GM23338 (cell line): ENCODE measurements at regions not wholly inside any gene's neighbourhood (a gene's known extent, or its start where the extent isn't known, plus 50 kb on each side); places are given as distances from the start of the nearest gene placed in this dataset.

Experiments used
- ATAC-seq: fragments of 200-7000 bp; cut with Tn5 transposase; 3 replicates; pipeline ENCODE4 v1.9.1; 2020
- DNase-seq: peaks from one replicate; pipeline ENCODE4 v3.0.0-alpha.2; 2015; ENCODE audit warnings: low spot score
- H2AFZ ChIP-seq: fragments of 200-600 bp; sonication (generic); 2 replicates; pipeline ENCODE4 v1.8.0; 2016; ENCODE audit warnings: antibody characterized with exemption, mild to moderate bottlenecking, moderate library complexity
- H3F3A ChIP-seq: fragments of 200-600 bp; sonication (generic); replicated peaks from 2 replicates; pipeline ENCODE4 v1.8.0; 2017; ENCODE audit warnings: antibody characterized with exemption, mixed run types, low read depth
- H3K27ac ChIP-seq: fragments of 200-600 bp; sonication (generic); 2 replicates; pipeline ENCODE4 v1.6.1; 2016; ENCODE audit warnings: low read depth
- H3K27me3 ChIP-seq: fragments of 200-600 bp; sonication (generic); 2 replicates; pipeline ENCODE4 v1.8.0; 2016; ENCODE audit warnings: mild to moderate bottlenecking, mixed run types, moderate library complexity; ENCODE audit not compliant: insufficient read depth
- H3K36me3 ChIP-seq: fragments of 200-600 bp; sonication (generic); 2 replicates; pipeline ENCODE4 v1.8.0; 2016; ENCODE audit warnings: mild to moderate bottlenecking; ENCODE audit not compliant: insufficient read depth
- H3K4me1 ChIP-seq: fragments of 200-600 bp; sonication (generic); 2 replicates; pipeline ENCODE4 v1.8.0; 2016; ENCODE audit warnings: mild to moderate bottlenecking, moderate library complexity; ENCODE audit not compliant: insufficient read depth
- H3K4me2 ChIP-seq: fragments of 200-600 bp; sonication (generic); 2 replicates; pipeline ENCODE4 v1.7.1; 2017; ENCODE audit warnings: mixed run types
- H3K4me3 ChIP-seq: fragments of 200-600 bp; sonication (generic); 2 replicates; pipeline ENCODE4 v1.6.1; 2016; ENCODE audit warnings: mixed run types
- H3K79me2 ChIP-seq: fragments of 200-600 bp; sonication (generic); replicated peaks from 2 replicates; pipeline ENCODE4 v1.8.0; 2017; ENCODE audit warnings: mild to moderate bottlenecking; ENCODE audit not compliant: insufficient read depth
- H3K9me2 ChIP-seq: fragments of 200-600 bp; sonication (generic); 2 replicates; pipeline ENCODE4 v1.8.0; 2017; ENCODE audit not compliant: insufficient read depth
- H4K20me1 ChIP-seq: fragments of 200-600 bp; sonication (generic); replicated peaks from 2 replicates; pipeline ENCODE4 v1.8.0; 2017; ENCODE audit warnings: mild to moderate bottlenecking; ENCODE audit not compliant: insufficient read depth
- H3K27ac Mint-ChIP-seq: 2 replicates; pipeline ENCODE4 v1.8.0; 2020; ENCODE audit warnings: inconsistent platforms, mild to moderate bottlenecking, moderate library complexity, mixed read lengths
- H3K27me3 Mint-ChIP-seq: 3 replicates; pipeline ENCODE4 v1.8.0; 2022; ENCODE audit warnings: low read depth, mild to moderate bottlenecking, moderate library complexity, mixed read lengths, inconsistent platforms; ENCODE audit not compliant: insufficient read depth, poor library complexity
- H3K36me3 Mint-ChIP-seq: 3 replicates; pipeline ENCODE4 v1.8.0; 2021; ENCODE audit warnings: low read depth, mild to moderate bottlenecking, inconsistent platforms, moderate library complexity, mixed read lengths
- H3K4me1 Mint-ChIP-seq: 3 replicates; pipeline ENCODE4 v1.8.0; 2020; ENCODE audit warnings: mild to moderate bottlenecking, inconsistent platforms, mixed read lengths
- H3K4me3 Mint-ChIP-seq: 3 replicates; pipeline ENCODE4 v1.8.0; 2021; ENCODE audit warnings: moderate library complexity, mild to moderate bottlenecking, inconsistent platforms, mixed read lengths
- H3K9me3 Mint-ChIP-seq: 3 replicates; pipeline ENCODE4 v1.8.0; 2020; ENCODE audit warnings: moderate library complexity, mild to moderate bottlenecking, inconsistent platforms, mixed read lengths
- ETS1 ChIP-seq: IDR thresholded peaks from 2 replicates; pipeline ENCODE4 v1.6.1; 2016; ENCODE audit warnings: antibody characterized with exemption
- EZH2 ChIP-seq: fragments of 200-600 bp; sonication (generic); IDR thresholded peaks from one replicate; pipeline ENCODE4 v1.8.0; 2017; ENCODE audit warnings: antibody characterized with exemption, mild to moderate bottlenecking, low read depth; ENCODE audit not compliant: unreplicated experiment
- EZH2phosphoT487 ChIP-seq: fragments of 200-600 bp; sonication (generic); IDR thresholded peaks from one replicate; pipeline ENCODE4 v1.8.1; 2018; ENCODE audit warnings: antibody characterized with exemption; ENCODE audit not compliant: unreplicated experiment
- JUNB ChIP-seq: IDR thresholded peaks from one replicate; pipeline ENCODE4 v1.6.1; 2016; ENCODE audit warnings: antibody characterized with exemption; ENCODE audit not compliant: unreplicated experiment
- REST ChIP-seq: IDR thresholded peaks from one replicate; pipeline ENCODE4 v1.6.1; 2018; ENCODE audit warnings: antibody characterized with exemption; ENCODE audit not compliant: unreplicated experiment
- TF ChIP-seq, protein P1 (sequence below), 2 experiments: fragments of 200-600 bp in 1 of 2; sonication (generic) in 1 of 2; conservative IDR thresholded peaks; 2 replicates each; pipeline versions ENCODE4 v1.5.1 to v1.6.1; 2016 to 2017; ENCODE audit warnings: antibody characterized with exemption in 2 of 2, low read depth in 2 of 2, mild to moderate bottlenecking in 2 of 2, moderate library complexity in 1 of 2

DNA sequence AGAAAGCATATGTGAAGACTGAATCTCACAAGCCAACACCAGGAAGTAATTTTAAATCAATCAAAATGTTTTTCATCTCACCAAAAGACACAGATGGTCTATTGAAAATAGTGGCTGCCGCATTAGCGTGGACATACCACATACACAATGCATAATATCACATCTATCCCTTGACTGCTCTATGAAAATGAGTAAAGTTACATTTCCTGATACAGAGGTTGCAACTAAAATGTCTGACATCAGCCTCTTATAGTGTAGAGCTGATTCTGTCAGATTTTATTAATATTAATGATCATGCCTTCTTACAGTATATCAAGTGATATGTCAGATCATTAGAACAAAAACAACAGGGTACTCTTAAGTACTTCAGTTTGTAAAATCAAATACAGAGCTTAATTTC lies 339.8 kb upstream of the EPHA7 start:
- H3K9me3 Mint-ChIP-seq = no peaks in the 10 kb centered on the region
- ATAC-seq = no peak

More for the DNA sequence above, 339.8 kb upstream of the EPHA7 start:
- Histone ChIP-seq H3F3A (no peaks in the 10 kb centered on the region), H3K79me2 (no peaks in the 10 kb centered on the region), H3K4me3 (no peak overlapping the region), H3K9me2 (no peaks in the 10 kb centered on the region; the same call in 1 of the 2 replicates), H2AFZ (no peak overlapping the region), H3K36me3 (no peaks in the 10 kb centered on the region), H3K27ac (no peak overlapping the region), H3K4me1 (no peaks in the 10 kb centered on the region), H3K4me2 (no peak overlapping the region), H4K20me1 (no peaks in the 10 kb centered on the region), H3K27me3 (no peaks in the 10 kb centered on the region)
- Mint-ChIP-seq H3K36me3 (no peaks in the 10 kb centered on the region), H3K4me3 (no peak overlapping the region), H3K27me3 (no peaks in the 10 kb centered on the region), H3K27ac (no peak overlapping the region), H3K4me1 (no peaks in the 10 kb centered on the region)
- DNase-seq = no peak
- no peak for TF ChIP-seq EZH2
- TF ChIP-seq EZH2phosphoT487 = no peak
- TF ChIP-seq JUNB = no peak
- TF ChIP-seq, protein P1, sequence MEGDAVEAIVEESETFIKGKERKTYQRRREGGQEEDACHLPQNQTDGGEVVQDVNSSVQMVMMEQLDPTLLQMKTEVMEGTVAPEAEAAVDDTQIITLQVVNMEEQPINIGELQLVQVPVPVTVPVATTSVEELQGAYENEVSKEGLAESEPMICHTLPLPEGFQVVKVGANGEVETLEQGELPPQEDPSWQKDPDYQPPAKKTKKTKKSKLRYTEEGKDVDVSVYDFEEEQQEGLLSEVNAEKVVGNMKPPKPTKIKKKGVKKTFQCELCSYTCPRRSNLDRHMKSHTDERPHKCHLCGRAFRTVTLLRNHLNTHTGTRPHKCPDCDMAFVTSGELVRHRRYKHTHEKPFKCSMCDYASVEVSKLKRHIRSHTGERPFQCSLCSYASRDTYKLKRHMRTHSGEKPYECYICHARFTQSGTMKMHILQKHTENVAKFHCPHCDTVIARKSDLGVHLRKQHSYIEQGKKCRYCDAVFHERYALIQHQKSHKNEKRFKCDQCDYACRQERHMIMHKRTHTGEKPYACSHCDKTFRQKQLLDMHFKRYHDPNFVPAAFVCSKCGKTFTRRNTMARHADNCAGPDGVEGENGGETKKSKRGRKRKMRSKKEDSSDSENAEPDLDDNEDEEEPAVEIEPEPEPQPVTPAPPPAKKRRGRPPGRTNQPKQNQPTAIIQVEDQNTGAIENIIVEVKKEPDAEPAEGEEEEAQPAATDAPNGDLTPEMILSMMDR (conservative IDR thresholded peaks at IDR 0.05; ENCODE audit: low read depth in 2 of 2) = no peak
- no peak for TF ChIP-seq REST
- no peak for TF ChIP-seq ETS1
